CD4-positive, alpha-beta T cell treated with Interleukin-4 for 4 hours (primary cell): ENCODE measurements at regions not wholly inside any gene's neighbourhood (a gene's known extent, or its start where the extent isn't known, plus 50 kb on each side); places are given as distances from the start of the nearest gene placed in this dataset.

Source experiments
- DNase-seq: peaks from one replicate; pipeline ENCODE4 v3.0.0-alpha.2; 2020

DNA sequence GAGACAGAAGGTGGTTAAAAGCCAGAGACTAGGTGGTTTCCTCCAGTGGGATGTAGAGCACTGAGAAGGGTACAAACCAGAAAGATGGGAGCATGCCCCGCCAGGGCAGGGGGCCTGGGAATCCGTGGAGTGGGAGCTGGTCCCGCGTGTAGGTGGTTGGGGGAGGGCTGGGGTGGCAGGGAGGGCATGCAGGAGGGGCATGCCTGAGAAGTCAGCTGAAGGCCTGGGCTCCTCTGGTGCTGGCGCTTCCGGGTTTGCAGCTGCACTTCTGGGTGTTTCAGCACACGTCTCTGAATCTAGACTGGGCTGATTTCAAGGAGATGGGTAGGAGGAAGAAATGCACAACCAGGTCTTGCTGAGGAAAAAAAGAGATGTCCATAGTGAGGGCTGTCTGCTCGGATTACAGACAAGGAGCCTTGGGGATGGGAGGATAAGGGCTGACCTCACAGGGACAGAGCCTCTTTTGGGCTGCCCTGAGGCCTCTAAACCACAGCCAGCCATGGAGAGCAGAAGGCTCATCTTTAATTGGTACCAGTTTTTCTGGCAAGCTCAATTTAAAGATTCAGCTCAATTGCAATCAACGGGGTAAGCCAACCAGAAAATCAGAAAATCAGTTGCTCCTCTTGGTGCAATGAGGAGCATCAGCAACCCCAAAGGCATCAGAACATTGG is 151.9 kb downstream of the FAM43A start:
- no peak for DNase-seq

DNA sequence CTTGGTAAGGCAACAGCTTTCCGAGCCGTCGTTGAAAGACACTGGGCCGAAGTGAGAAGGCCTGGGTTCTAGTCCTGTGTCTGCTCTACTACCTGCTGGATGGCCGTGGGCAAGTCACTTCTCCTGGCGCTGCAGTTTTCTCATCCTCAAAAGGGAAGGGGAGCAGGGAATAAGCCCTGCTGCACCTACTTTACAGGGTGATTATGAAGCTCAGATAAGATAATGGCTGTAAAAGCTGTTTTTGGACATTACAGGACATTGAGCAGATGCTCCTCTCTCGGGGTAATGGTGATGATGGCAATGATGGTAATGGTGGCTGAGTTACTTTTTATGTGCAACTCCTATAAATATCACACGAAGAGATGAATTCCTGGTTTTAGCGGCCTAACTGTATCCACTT is 152.6 kb downstream of the FAM43A start:
- no peak for DNase-seq

DNA sequence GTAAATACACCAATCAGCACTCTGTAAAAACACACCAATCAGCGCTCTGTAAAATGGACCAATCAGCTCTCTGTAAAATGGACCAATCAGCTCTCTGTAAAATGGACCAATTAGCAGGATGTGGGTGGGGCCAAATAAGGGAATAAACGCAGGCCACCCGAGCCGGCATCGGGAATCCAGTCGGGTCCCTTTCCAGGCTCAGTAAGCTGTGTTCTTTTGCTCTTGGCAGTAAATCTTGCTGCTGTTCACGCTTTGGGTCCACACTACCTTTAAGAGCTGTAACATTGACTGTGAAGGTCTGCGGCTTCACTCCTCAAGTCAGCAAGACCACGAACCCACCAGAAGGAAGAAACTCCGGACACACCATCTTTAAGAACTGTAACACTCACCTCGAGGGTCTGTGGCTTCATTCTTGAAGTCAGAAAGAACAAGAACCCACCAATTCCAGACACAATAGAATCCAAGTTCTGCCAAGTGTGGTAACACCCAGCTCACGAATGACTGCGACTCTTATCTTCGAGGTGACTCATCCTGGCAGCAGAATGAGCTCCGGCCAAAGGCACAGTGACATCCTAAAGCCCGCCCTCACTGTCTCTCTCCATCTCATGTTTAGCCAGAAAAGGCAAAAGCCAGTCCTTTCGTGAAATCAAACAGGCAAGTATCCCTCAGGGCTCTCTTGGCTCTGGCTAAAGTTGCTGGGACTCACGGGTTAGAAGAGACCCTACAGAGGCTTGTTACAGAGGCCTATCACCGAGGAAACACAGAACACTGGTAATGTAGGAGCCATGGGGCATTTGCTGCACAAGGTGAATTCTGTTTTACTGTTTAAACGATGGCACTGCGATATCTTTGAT is 155.2 kb downstream of the FAM43A start:
- DNase-seq: no peak

DNA sequence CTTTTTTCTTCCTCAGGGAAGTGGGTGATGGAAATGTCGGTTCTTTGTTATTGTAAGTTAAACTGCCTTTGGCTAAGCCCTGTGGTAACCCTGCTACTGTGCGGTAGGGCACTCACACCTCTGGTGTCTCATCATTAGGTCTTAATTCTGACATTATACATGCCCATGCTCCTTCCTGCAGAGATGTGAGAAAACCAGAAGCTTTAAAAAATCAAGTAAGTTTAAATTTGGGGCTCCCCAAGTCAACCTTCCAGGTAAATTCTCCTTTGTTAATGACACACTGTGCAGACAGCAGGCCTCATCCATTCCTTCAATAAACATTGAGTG is 155.8 kb downstream of the FAM43A start:
- DNase-seq: no peak

DNA sequence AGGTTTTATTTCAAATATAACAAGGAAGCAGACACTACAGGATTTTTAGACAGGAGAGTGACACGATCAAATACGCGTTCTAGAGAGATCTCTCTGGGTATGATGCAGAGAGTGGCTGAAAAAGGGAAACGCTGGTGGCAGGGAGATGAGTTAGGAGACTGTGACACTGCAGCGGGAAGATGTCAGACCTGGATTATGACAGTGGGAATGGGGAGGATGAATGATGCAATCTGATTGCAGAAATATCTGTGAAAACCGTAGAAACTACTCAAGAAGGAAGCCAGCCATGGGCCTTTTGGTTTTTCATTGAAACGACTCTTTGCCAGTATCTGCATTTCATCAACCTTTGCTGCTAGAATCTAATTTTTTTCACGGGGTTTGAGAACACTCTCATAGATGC is 157.9 kb downstream of the FAM43A start:
- DNase-seq: no peak

DNA sequence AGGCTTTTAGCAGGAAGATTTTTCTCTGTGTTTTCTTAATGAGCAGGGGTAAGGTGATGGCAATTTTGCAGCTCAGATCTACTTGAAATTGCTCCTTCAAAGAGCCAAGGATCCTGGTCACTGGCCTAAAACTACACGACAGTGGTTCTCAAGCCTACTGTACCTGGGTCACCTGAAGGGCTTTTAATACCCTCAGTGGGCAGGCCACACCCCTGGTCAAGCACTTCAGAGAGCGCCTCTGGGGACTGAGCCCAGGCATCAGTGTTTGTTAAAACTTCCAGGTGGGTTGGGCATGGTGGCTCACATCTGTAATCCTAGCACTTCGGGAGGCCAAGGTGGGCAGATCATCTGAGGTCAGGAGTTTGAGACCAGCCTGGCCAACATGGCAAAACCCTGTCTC is 158.4 kb downstream of the FAM43A start:
- DNase-seq: no peak

GRCh38 chr3:194849166-194849875 is 163.6 kb downstream of the FAM43A start:
- DNase-seq: no peak

DNA sequence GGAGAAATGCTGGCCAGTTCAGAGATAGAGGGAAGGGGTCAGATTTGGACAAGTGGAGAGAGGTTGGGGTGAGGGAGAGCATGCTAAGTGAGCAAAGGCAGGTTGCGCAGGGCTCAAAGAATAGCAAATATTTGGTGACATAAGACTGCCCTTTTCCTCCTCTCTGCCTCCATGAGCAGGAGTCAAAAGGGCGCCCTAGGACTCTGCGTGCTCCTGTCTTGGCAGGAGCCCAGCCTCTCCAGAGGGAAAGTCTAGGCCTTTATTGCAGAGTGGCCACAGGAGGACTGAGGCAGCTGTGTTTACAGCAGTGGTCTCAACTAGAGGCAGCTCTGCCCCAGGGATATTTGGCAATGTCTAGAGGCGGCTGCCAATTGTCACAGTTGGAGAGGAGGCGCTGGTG is 165.6 kb downstream of the FAM43A start:
- DNase-seq: no peak

DNA sequence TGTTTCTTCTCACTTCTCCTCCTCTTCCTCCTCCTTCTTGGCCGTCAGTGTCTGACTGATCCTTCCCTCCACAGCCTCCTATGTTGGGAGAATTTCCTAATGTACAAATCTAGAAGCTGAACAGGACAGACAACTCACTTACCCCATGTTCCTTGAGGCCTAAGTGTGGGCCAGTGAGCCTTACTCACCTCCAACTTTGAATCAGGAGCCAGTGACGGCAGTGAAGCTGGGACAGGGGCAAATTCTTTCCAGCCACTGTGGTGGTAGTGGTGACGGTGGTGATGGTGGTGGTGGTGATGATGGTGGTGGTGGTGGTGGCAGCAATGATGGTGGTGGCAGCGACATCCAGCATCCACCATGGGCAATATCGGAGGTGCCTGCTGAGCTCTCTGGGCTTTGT is 166.3 kb downstream of the FAM43A start:
- DNase-seq: no peak

GRCh38 chr3:194852345-194852744 is 166.7 kb downstream of the FAM43A start:
- DNase-seq: no peak

DNA sequence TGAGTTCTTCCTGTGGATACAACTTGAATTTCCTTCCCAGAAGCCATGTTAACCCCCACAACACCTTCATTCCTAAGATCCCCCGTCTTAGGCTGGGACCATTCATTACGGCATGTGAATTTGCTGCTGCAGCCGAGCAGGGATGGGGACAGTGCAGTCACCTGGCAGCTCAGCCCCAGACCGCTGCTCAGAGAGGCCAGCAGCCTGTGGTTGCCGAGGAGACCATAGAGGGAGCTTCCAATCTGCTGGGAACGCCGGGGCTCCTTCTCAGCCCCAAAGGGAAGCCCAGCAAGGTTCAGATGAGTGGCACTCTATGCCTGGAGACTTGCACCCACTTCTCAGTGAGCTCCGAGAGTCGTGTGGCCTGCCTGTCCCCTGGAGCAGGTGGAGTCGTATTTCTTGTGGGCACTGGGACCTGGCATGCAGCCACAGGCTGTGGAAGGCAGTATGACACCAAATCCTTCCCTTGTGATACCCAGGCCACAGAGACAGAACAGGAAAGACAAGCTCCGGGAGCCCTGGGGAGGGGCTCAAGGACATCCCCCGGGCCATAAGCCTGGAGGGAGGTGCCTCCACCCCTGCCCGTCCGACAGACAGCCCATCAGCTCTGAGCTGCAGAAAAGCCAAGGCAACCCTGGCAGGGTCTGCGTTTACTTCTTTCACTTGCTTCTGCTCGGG is 167.3 kb downstream of the FAM43A start:
- DNase-seq: no peak

GRCh38 chr3:194854206-194854605 is 168.5 kb downstream of the FAM43A start:
- DNase-seq: no peak

- no peak for DNase-seq
Measured at GRCh38 chr3:194854659-194855390, 169.1 kb downstream of the FAM43A start.

- DNase-seq: no peak
Measured at GRCh38 chr3:194856296-194856695, 170.6 kb downstream of the FAM43A start.

GRCh38 chr3:194857469-194858113 is 171.9 kb downstream of the FAM43A start:
- no peak for DNase-seq

- no peak for DNase-seq
Measured at GRCh38 chr3:194858382-194858781, 172.7 kb downstream of the FAM43A start.

DNA sequence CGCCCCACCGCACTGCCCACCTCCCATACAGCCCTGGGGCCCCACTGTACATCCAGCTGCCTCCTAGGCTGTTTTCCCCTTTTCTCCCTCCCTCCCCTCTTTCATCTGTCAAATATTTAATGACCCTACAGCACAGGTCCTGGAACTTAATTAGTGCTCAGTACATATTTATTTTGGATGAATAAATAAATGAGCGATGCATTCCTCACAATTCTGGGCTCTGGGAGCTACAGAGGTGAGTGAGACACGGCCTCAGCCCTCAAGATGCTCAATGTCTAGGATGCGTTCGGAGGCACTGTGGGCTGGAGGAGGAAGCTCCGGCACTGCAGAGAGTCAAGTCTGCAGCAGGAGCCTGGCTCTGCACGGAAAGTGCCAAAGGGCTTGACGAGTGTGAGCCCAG is 175.0 kb downstream of the FAM43A start:
- DNase-seq: no peak

GRCh38 chr3:194861375-194861774 is 175.7 kb downstream of the FAM43A start:
- DNase-seq: no peak

DNA sequence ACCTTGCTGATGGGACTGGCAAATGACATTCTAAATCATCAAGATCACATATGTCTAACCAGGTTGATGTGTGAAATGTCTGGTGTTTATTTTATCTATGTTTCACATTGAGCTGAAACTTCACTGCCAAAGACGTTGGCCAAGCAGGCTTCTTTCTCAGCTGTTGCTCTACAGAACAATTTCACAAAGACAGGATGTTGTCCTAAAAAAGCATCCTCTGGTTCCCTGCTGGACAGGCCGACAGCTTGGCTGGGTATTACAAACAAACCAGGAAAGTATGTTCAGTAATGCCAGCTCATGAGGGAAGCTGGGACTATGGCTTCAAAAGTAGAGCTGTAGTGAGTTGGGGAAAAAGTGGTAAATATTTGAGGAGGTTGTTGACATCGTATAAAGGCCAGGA is 179.4 kb downstream of the FAM43A start:
- DNase-seq: no peak

DNA sequence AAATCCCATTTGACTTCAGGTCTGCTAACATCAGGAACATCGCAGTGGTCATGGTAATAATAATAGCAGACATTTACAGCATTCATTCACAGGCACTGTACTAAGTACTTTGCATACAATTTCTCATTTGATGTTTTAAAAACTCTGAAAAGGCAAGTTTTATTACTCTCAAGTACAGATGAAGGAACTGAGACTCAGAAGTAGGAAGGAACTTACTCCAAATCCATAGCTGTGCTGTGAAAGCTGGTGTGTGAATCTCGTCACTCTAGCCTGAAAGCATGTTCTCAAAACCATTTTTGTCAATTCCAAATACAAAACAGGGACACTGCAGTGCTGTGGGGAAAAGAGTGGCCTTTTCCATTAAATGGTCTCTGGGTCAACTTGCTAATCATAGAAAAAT is 179.9 kb downstream of the FAM43A start:
- DNase-seq: no peak

DNA sequence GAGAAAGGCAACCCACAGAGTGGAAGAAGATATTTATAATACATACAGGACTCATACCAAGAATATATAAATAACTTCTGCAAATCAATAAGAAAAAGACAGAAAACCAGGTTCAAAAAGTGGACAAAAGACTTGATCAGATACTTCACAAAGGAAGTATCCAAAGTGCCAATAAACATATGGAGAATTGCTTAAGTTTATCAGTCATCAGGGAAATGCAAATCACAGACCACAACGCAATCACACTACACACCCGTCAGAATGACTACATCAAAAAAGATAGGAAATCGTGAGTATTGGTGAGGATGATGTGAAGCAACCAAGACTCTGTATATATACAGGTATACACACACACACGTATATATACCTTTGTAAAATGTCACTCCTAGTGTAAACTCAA is 180.6 kb downstream of the FAM43A start:
- DNase-seq: no peak

DNA sequence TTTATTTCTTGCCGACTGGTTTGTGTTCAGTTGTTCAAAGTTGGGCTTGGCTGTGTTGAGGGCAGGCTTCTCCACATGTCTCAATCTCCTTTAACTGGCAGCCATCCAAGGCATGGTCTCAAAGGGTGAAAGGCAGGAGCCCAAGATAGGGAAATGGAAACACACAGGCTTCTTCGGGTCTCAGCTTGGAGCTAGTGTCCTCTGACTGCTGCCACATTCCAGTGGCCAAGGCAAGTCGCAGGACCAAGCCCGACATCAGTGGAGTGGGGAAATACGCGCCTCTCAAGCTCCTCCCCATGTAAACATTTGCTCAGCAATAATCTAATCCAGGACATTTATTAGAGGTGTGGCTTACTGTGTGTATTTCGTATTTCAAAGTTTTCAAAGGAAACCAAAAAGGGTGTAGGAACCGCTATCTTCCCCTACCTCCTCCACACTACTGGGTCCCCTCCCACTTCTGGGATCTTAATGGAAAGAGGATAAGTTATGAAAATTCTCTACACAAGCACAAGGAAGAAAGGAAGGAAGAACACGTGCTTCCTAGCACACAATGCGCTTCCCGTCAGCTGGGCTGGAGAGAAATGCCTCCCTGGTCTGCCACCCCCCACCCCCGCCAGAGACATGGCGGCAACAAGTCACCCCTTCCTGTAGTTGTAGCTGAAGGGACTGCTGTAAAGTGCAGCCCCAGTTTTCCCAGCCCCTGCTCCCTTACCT is 181.7 kb downstream of the FAM43A start:
- no peak for DNase-seq
